Fibroblast of peridontal ligament (primary cell): ENCODE measurements at regions not wholly inside any gene's neighbourhood (a gene's known extent, or its start where the extent isn't known, plus 50 kb on each side); places are given as distances from the start of the nearest gene placed in this dataset.

Source experiments
- DNase-seq: peaks from one replicate; pipeline ENCODE4 v3.0.0-alpha.2; 2010; ENCODE audit errors: extremely low read depth

- no peak for DNase-seq
Measured at GRCh38 chr16:16790597-16790996, 411.7 kb downstream of the NPIPA7 start.

- no peak for DNase-seq
Measured at GRCh38 chr16:16791051-16791450, 412.1 kb downstream of the NPIPA7 start.

- DNase-seq: no peak
Measured at GRCh38 chr16:16797239-16797638, 418.3 kb downstream of the NPIPA7 start.

- no peak for DNase-seq
Measured at GRCh38 chr16:16798504-16798903, 419.6 kb downstream of the NPIPA7 start.

- DNase-seq: no peak
Measured at GRCh38 chr16:16805809-16806208, 426.9 kb downstream of the NPIPA7 start.

GRCh38 chr16:16815641-16816040, 436.7 kb downstream of the NPIPA7 start:
- no peak for DNase-seq

- no peak for DNase-seq
Measured at GRCh38 chr16:16817196-16817595, 438.3 kb downstream of the NPIPA7 start.

GRCh38 chr16:16821261-16821660, 442.3 kb downstream of the NPIPA7 start:
- no peak for DNase-seq

GRCh38 chr16:16828913-16829398, 450.0 kb downstream of the NPIPA7 start:
- DNase-seq: no peak

- DNase-seq: no peak
Measured at GRCh38 chr16:16830401-16830800, 451.5 kb downstream of the NPIPA7 start.

GRCh38 chr16:16830973-16831372, 452.0 kb downstream of the NPIPA7 start:
- DNase-seq: no peak

- no peak for DNase-seq
Measured at GRCh38 chr16:16833165-16833564, 454.2 kb downstream of the NPIPA7 start.

GRCh38 chr16:16850274-16850673, 471.3 kb downstream of the NPIPA7 start:
- no peak for DNase-seq

- no peak for DNase-seq
Measured at GRCh38 chr16:16857012-16857411, 478.1 kb downstream of the NPIPA7 start.

- no peak for DNase-seq
Measured at GRCh38 chr16:16857603-16858283, 478.8 kb downstream of the NPIPA7 start.

GRCh38 chr16:16861546-16861945, 482.6 kb downstream of the NPIPA7 start:
- peak; percentile 52 for DNase-seq

- DNase-seq: no peak
Measured at GRCh38 chr16:16863672-16864071, 484.7 kb downstream of the NPIPA7 start.

- DNase-seq: no peak
Measured at GRCh38 chr16:16864536-16864935, 485.6 kb downstream of the NPIPA7 start.

- no peak for DNase-seq
Measured at GRCh38 chr16:16865374-16865773, 486.4 kb downstream of the NPIPA7 start.

GRCh38 chr16:16867973-16868372, 489.0 kb downstream of the NPIPA7 start:
- no peak for DNase-seq

GRCh38 chr16:16868727-16869126, 489.8 kb downstream of the NPIPA7 start:
- DNase-seq: no peak

- DNase-seq: no peak
Measured at GRCh38 chr16:16869746-16870145, 490.8 kb downstream of the NPIPA7 start.

- no peak for DNase-seq
Measured at GRCh38 chr16:16871196-16871595, 492.3 kb downstream of the NPIPA7 start.

- no peak for DNase-seq
Measured at GRCh38 chr16:16877061-16877460, 498.1 kb downstream of the NPIPA7 start.
